ENCODE measurements at regions not wholly inside any gene's neighbourhood (a gene's known extent, or its start where the extent isn't known, plus 50 kb on each side); places are given as distances from the start of the nearest gene placed in this dataset.
"Not testable (repeated sequence)": the region's sequence is repeated elsewhere in the genome, so short reads cannot be mapped to it uniquely, and the experiment has no call there.

DNA sequence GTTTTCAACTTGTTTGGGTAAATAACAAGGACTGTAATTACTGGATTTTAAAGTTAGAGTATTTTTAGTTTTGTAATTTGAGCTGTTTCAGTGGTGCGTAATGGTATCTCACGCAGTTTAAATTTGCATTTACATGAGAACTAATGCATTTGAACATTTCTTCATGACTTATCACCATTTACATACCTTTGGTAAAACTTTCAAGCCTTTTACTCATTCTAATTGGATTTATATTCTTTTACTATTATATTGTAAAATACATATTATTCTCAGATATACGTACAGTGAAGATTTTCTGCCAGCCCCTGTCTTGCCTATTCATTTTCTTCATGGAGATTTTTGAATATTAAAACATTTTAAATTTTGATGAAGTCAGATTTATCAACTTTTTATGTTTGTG lies 703.8 kb downstream of the MECOM start:
- H3K27ac ChIP-seq (ENCODE audit: low read depth, low read length) = no peak overlapping the region

GRCh38 chr3:168958466-168958865 lies 705.0 kb downstream of the MECOM start:
- H3K27me3 ChIP-seq (ENCODE audit: control insufficient read depth in 1 of 2, insufficient read depth in 2 of 2, low read length in 2 of 2) = no peaks in the 10 kb centered on the region
- H3K36me3 ChIP-seq (ENCODE audit: control insufficient read depth in 1 of 2, insufficient read depth in 2 of 2, low read length in 2 of 2) = no peaks in the 10 kb centered on the region
- no peak overlapping the region for H3K9ac ChIP-seq (ENCODE audit: low read depth in 1 of 2, low read length in 2 of 2)
- H3K9me3 ChIP-seq (ENCODE audit: control insufficient read depth in 1 of 2, low read length in 2 of 2) = no peaks in the 10 kb centered on the region
- H3K4me3 ChIP-seq (ENCODE audit: low read depth in 1 of 2, low read length in 2 of 2) = no peak overlapping the region
- H3K4me1 ChIP-seq (ENCODE audit: control insufficient read depth in 1 of 2, insufficient read depth in 2 of 2, low read length in 2 of 2) = no peaks in the 10 kb centered on the region
- no peak overlapping the region for H3K27ac ChIP-seq (ENCODE audit: low read depth, low read length)

More for the DNA sequence above, 703.8 kb downstream of the MECOM start:
- Histone ChIP-seq H3K4me3 (ENCODE audit: low read depth in 1 of 2, low read length in 2 of 2) (no peak overlapping the region), H3K36me3 (ENCODE audit: control insufficient read depth in 1 of 2, insufficient read depth in 2 of 2, low read length in 2 of 2) (no peaks in the 10 kb centered on the region), H3K4me1 (ENCODE audit: control insufficient read depth in 1 of 2, insufficient read depth in 2 of 2, low read length in 2 of 2) (no peaks in the 10 kb centered on the region), H3K9ac (ENCODE audit: low read depth in 1 of 2, low read length in 2 of 2) (no peak overlapping the region), H3K9me3 (ENCODE audit: control insufficient read depth in 1 of 2, low read length in 2 of 2) (no peaks in the 10 kb centered on the region), H3K27me3 (ENCODE audit: control insufficient read depth in 1 of 2, insufficient read depth in 2 of 2, low read length in 2 of 2) (no peaks in the 10 kb centered on the region)

GRCh38 chr3:168956076-168956475 lies 707.4 kb downstream of the MECOM start:
- Histone ChIP-seq H3K27me3 (ENCODE audit: control insufficient read depth in 1 of 2, insufficient read depth in 2 of 2, low read length in 2 of 2) (no peaks in the 10 kb centered on the region), H3K4me3 (ENCODE audit: low read depth in 1 of 2, low read length in 2 of 2) (no peak overlapping the region), H3K36me3 (ENCODE audit: control insufficient read depth in 1 of 2, insufficient read depth in 2 of 2, low read length in 2 of 2) (no peaks in the 10 kb centered on the region), H3K4me1 (ENCODE audit: control insufficient read depth in 1 of 2, insufficient read depth in 2 of 2, low read length in 2 of 2) (no peaks in the 10 kb centered on the region), H3K9ac (ENCODE audit: low read depth in 1 of 2, low read length in 2 of 2) (no peak overlapping the region), H3K27ac (ENCODE audit: low read depth, low read length) (no peak overlapping the region), H3K9me3 (ENCODE audit: control insufficient read depth in 1 of 2, low read length in 2 of 2) (no peaks in the 10 kb centered on the region)

- H3K9me3 ChIP-seq (ENCODE audit: control insufficient read depth in 1 of 2, low read length in 2 of 2) = no peaks in the 10 kb centered on the region
- H3K36me3 ChIP-seq (ENCODE audit: control insufficient read depth in 1 of 2, insufficient read depth in 2 of 2, low read length in 2 of 2) = no peaks in the 10 kb centered on the region
- no peak overlapping the region for H3K27ac ChIP-seq (ENCODE audit: low read depth, low read length)
- no peak overlapping the region for H3K9ac ChIP-seq (ENCODE audit: low read depth in 1 of 2, low read length in 2 of 2)
- H3K4me1 ChIP-seq (ENCODE audit: control insufficient read depth in 1 of 2, insufficient read depth in 2 of 2, low read length in 2 of 2) = no peaks in the 10 kb centered on the region
- H3K4me3 ChIP-seq (ENCODE audit: low read depth in 1 of 2, low read length in 2 of 2) = no peak overlapping the region
- no peaks in the 10 kb centered on the region for H3K27me3 ChIP-seq (ENCODE audit: control insufficient read depth in 1 of 2, insufficient read depth in 2 of 2, low read length in 2 of 2)
Observed at GRCh38 chr3:168952551-168952950, 711.0 kb downstream of the MECOM start.

- H3K4me3 ChIP-seq (ENCODE audit: low read depth in 1 of 2, low read length in 2 of 2) = no peak overlapping the region
- H3K36me3 ChIP-seq (ENCODE audit: control insufficient read depth in 1 of 2, insufficient read depth in 2 of 2, low read length in 2 of 2) = no peaks in the 10 kb centered on the region
- no peaks in the 10 kb centered on the region for H3K4me1 ChIP-seq (ENCODE audit: control insufficient read depth in 1 of 2, insufficient read depth in 2 of 2, low read length in 2 of 2)
- no peaks in the 10 kb centered on the region for H3K9me3 ChIP-seq (ENCODE audit: control insufficient read depth in 1 of 2, low read length in 2 of 2)
- no peak overlapping the region for H3K27ac ChIP-seq (ENCODE audit: low read depth, low read length)
- no peak overlapping the region for H3K9ac ChIP-seq (ENCODE audit: low read depth in 1 of 2, low read length in 2 of 2)
- no peaks in the 10 kb centered on the region for H3K27me3 ChIP-seq (ENCODE audit: control insufficient read depth in 1 of 2, insufficient read depth in 2 of 2, low read length in 2 of 2)
Observed at GRCh38 chr3:168951884-168952283, 711.6 kb downstream of the MECOM start.

DNA sequence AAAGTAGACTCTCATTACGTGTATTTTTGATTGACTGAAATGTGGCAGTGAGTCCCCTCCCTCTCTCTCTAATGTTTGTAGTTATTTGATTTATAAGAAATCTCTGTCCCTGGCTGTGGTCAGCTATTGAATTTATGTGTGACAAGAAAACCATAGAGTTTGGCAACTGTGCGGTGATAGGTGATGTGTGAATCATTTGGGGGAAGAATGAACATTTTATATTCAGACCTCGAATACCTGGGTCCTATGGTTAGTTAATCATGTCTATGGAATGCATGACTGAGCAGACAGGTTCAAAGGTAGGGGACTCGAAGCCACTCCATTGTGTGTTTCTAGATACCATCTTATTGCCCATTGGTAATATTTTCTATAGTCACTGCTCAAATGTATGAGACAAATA lies 712.1 kb downstream of the MECOM start:
- Histone ChIP-seq H3K27me3 (ENCODE audit: control insufficient read depth in 1 of 2, insufficient read depth in 2 of 2, low read length in 2 of 2) (no peaks in the 10 kb centered on the region), H3K4me3 (ENCODE audit: low read depth in 1 of 2, low read length in 2 of 2) (no peak overlapping the region), H3K9ac (ENCODE audit: low read depth in 1 of 2, low read length in 2 of 2) (no peak overlapping the region), H3K27ac (ENCODE audit: low read depth, low read length) (no peak overlapping the region), H3K36me3 (ENCODE audit: control insufficient read depth in 1 of 2, insufficient read depth in 2 of 2, low read length in 2 of 2) (no peaks in the 10 kb centered on the region), H3K9me3 (ENCODE audit: control insufficient read depth in 1 of 2, low read length in 2 of 2) (no peaks in the 10 kb centered on the region), H3K4me1 (ENCODE audit: control insufficient read depth in 1 of 2, insufficient read depth in 2 of 2, low read length in 2 of 2) (no peaks in the 10 kb centered on the region)

DNA sequence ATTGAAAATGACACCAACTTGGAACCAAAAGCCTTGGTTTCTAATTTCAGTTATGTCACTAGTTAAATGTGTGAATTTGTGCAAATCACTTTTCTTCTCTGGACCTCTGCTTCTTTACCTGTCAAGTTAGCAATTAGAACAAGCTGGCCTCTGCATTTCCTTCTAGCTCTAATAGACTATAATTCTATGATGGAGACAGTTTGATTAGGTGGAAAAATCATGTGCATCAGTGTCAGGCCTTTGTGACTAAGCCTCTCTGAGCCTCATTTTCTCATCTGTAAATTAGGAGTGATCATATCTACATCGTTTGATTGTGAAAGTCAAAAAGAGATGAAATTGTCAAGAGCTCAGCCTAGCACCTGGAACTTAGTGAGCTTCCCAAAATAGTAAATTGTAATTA lies 712.9 kb downstream of the MECOM start:
- Histone ChIP-seq H3K9me3 (ENCODE audit: control insufficient read depth in 1 of 2, low read length in 2 of 2) (no peaks in the 10 kb centered on the region), H3K27ac (ENCODE audit: low read depth, low read length) (no peak overlapping the region), H3K4me3 (ENCODE audit: low read depth in 1 of 2, low read length in 2 of 2) (no peak overlapping the region), H3K9ac (ENCODE audit: low read depth in 1 of 2, low read length in 2 of 2) (no peak overlapping the region), H3K36me3 (ENCODE audit: control insufficient read depth in 1 of 2, insufficient read depth in 2 of 2, low read length in 2 of 2) (no peaks in the 10 kb centered on the region), H3K4me1 (ENCODE audit: control insufficient read depth in 1 of 2, insufficient read depth in 2 of 2, low read length in 2 of 2) (no peaks in the 10 kb centered on the region), H3K27me3 (ENCODE audit: control insufficient read depth in 1 of 2, insufficient read depth in 2 of 2, low read length in 2 of 2) (no peaks in the 10 kb centered on the region)

DNA sequence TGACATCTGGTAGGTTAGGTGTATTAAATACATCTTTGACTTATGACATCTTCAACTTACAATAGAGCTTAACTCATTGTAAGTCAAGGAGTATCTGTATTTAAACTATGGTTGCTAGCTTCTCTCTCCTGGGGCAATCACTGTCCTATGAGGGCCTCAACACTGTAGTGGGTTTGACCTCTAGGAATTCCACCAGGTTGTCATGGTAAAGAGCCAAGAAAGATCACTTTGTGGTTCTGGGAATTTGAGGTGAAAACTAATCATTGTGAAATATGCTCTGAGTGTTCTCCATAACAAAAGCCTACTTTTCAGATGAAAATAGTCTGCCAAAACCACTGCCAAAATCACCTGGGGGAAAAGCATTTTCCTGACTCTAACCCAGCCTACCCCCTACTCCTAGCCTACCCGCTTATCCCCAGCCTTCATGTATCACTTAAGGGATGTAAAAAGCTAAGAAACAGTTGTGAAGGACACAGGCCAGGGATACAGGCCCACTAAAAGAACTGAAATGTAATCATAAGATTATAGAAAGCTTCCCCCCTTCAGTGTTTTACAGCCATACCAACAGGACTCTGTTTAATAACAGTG lies 723.8 kb downstream of the MECOM start:
- Histone ChIP-seq H3K4me3 (ENCODE audit: low read depth in 1 of 2, low read length in 2 of 2) (no peak overlapping the region), H3K9me3 (ENCODE audit: control insufficient read depth in 1 of 2, low read length in 2 of 2) (no peaks in the 10 kb centered on the region), H3K27ac (ENCODE audit: low read depth, low read length) (no peak overlapping the region), H3K36me3 (ENCODE audit: control insufficient read depth in 1 of 2, insufficient read depth in 2 of 2, low read length in 2 of 2) (no peaks in the 10 kb centered on the region), H3K9ac (ENCODE audit: low read depth in 1 of 2, low read length in 2 of 2) (no peak overlapping the region), H3K27me3 (ENCODE audit: control insufficient read depth in 1 of 2, insufficient read depth in 2 of 2, low read length in 2 of 2) (no peaks in the 10 kb centered on the region), H3K4me1 (ENCODE audit: control insufficient read depth in 1 of 2, insufficient read depth in 2 of 2, low read length in 2 of 2) (no peaks in the 10 kb centered on the region)

- Histone ChIP-seq H3K27ac (ENCODE audit: low read depth, low read length) (no peak overlapping the region), H3K4me3 (ENCODE audit: low read depth in 1 of 2, low read length in 2 of 2) (no peak overlapping the region), H3K4me1 (ENCODE audit: control insufficient read depth in 1 of 2, insufficient read depth in 2 of 2, low read length in 2 of 2) (no peaks in the 10 kb centered on the region), H3K9me3 (ENCODE audit: control insufficient read depth in 1 of 2, low read length in 2 of 2) (peaks cover 0 to 3% of the 10 kb centered on the region in 2 donors), H3K36me3 (ENCODE audit: control insufficient read depth in 1 of 2, insufficient read depth in 2 of 2, low read length in 2 of 2) (no peaks in the 10 kb centered on the region), H3K27me3 (ENCODE audit: control insufficient read depth in 1 of 2, insufficient read depth in 2 of 2, low read length in 2 of 2) (no peaks in the 10 kb centered on the region), H3K9ac (ENCODE audit: low read depth in 1 of 2, low read length in 2 of 2) (no peak overlapping the region)
Observed at GRCh38 chr3:168933614-168934013, 729.9 kb downstream of the MECOM start.

DNA sequence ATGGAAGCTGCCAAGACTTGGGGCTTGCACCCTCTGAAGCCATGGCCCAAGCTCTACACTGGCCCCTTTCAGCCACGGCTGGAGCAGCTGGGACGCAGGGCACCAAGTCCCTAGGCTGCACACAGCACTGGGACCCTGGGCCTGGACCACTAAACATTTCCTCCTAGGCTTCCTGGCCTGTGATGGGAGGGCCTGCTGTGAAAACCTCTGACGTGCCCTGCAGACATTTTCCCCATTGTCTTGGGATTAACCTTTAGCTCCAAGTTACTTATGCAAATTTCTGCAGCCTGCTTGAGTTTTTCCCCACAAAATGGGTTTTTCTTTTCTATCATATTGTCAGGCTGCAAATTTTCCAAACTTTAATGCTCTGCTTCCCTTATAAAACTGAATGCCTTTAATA lies 733.5 kb downstream of the MECOM start:
- not testable (repeated sequence) for H3K36me3 ChIP-seq (ENCODE audit: control insufficient read depth in 1 of 2, insufficient read depth in 2 of 2, low read length in 2 of 2); H3K9ac ChIP-seq (ENCODE audit: low read depth in 1 of 2, low read length in 2 of 2); H3K27ac ChIP-seq (ENCODE audit: low read depth, low read length); H3K4me3 ChIP-seq (ENCODE audit: low read depth in 1 of 2, low read length in 2 of 2); H3K27me3 ChIP-seq (ENCODE audit: control insufficient read depth in 1 of 2, insufficient read depth in 2 of 2, low read length in 2 of 2); H3K4me1 ChIP-seq (ENCODE audit: control insufficient read depth in 1 of 2, insufficient read depth in 2 of 2, low read length in 2 of 2); H3K9me3 ChIP-seq (ENCODE audit: control insufficient read depth in 1 of 2, low read length in 2 of 2)

DNA sequence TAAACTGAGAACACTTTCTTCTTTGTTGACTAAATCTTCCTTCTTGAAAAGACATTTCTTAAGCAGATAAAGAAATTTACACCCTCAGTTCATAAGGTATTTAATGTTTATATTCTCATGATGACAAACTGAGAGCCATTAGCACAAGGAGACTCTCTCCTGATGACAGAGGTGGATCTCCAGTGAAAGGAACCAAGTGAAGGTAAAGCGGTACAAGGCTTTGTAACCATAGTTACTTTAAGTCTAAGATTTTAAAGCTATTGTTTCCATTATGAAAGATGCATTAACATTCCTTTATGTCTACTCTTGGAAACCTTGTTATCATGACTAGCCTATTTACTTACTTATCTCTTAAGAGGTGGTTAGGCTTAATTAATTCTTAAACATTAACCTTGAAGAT lies 737.1 kb downstream of the MECOM start:
- H3K9me3 ChIP-seq (ENCODE audit: control insufficient read depth in 1 of 2, low read length in 2 of 2) = no peaks in the 10 kb centered on the region
- no peak overlapping the region for H3K9ac ChIP-seq (ENCODE audit: low read depth in 1 of 2, low read length in 2 of 2)
- no peaks in the 10 kb centered on the region for H3K27me3 ChIP-seq (ENCODE audit: control insufficient read depth in 1 of 2, insufficient read depth in 2 of 2, low read length in 2 of 2)
- no peaks in the 10 kb centered on the region for H3K36me3 ChIP-seq (ENCODE audit: control insufficient read depth in 1 of 2, insufficient read depth in 2 of 2, low read length in 2 of 2)
- H3K4me3 ChIP-seq (ENCODE audit: low read depth in 1 of 2, low read length in 2 of 2) = no peak overlapping the region
- peaks cover 0 to 7% of the 10 kb centered on the region in 2 donors for H3K4me1 ChIP-seq (ENCODE audit: control insufficient read depth in 1 of 2, insufficient read depth in 2 of 2, low read length in 2 of 2)
- no peak overlapping the region for H3K27ac ChIP-seq (ENCODE audit: low read depth, low read length)

Measured in duodenal mucosa (tissue), 2 donors.